PFSK-1 (cell line): ENCODE measurements at regions not wholly inside any gene's neighbourhood (a gene's known extent, or its start where the extent isn't known, plus 50 kb on each side); places are given as distances from the start of the nearest gene placed in this dataset.

Experiments used
- FOXP2 ChIP-seq: optimal IDR thresholded peaks from 2 replicates; pipeline ENCODE3; 2011; ENCODE audit warnings: borderline replicate concordance, control low read depth, inconsistent platforms; ENCODE audit not compliant: insufficient read depth; ENCODE audit errors: extremely low read length, extremely low read depth
- POLR2AphosphoS5 ChIP-seq: IDR thresholded peaks from 2 replicates; pipeline ENCODE4 v1.6.1; 2012; ENCODE audit warnings: low read depth, mild to moderate bottlenecking, control low read depth, low read length, moderate library complexity
- SIN3A ChIP-seq: IDR thresholded peaks from 2 replicates; pipeline ENCODE4 v1.6.1; 2012; ENCODE audit warnings: mild to moderate bottlenecking, low read length, moderate library complexity, borderline replicate concordance; ENCODE audit not compliant: insufficient read depth
- TAF1 ChIP-seq: IDR thresholded peaks from 2 replicates; pipeline ENCODE4 v1.6.1; 2012; ENCODE audit warnings: low read length, control low read depth, borderline replicate concordance; ENCODE audit not compliant: insufficient read depth
- TF ChIP-seq, protein P1 (sequence below), 2 experiments: IDR thresholded peaks; 2 replicates each; pipeline versions ENCODE4 v1.6.1 to v1.8.0; 2011 to 2012; ENCODE audit warnings: low read depth in 2 of 2, low read length in 2 of 2, control low read depth in 1 of 2, inconsistent platforms in 1 of 2, mild to moderate bottlenecking in 1 of 2, moderate library complexity in 1 of 2; ENCODE audit not compliant: insufficient read depth in 1 of 2

DNA sequence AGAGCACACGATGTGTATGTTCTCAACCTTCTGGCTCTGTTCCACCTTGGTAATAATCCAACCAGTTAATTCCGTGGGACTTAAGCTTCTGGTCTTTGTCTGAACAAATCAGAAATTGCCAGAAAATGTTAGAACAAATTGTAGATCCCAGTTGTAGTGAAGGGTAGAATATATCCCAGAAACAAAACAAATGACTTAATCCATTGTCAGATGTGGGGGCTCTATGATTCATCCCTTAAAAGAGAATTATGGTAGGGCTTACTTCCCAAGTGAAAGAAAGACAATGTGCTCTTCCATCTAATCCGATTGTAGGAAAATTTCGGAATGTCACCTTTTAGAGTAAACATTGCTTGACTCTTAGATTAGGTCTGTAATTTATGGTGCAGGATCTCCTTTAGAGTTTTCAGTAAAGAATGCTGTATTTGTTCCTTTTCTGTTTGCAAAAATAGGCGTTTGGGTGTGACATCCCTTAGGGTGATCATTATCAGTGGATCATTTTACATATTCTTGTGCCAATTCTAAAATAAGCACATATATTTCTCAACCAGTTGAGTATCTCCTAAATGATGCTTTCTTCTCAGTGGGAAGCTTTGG, 234.5 kb upstream of the ZNF217 start:
- 0 out of 2 replicates have a peak, but pooled peaks have one; percentile 27 for TF ChIP-seq TAF1
- no peak; the same call in 1 of the 2 replicates for TF ChIP-seq POLR2AphosphoS5
- no peak for TF ChIP-seq FOXP2
- TF ChIP-seq SIN3A = peak; percentile 56; the same call in 1 of the 2 replicates
- TF ChIP-seq, protein P1, sequence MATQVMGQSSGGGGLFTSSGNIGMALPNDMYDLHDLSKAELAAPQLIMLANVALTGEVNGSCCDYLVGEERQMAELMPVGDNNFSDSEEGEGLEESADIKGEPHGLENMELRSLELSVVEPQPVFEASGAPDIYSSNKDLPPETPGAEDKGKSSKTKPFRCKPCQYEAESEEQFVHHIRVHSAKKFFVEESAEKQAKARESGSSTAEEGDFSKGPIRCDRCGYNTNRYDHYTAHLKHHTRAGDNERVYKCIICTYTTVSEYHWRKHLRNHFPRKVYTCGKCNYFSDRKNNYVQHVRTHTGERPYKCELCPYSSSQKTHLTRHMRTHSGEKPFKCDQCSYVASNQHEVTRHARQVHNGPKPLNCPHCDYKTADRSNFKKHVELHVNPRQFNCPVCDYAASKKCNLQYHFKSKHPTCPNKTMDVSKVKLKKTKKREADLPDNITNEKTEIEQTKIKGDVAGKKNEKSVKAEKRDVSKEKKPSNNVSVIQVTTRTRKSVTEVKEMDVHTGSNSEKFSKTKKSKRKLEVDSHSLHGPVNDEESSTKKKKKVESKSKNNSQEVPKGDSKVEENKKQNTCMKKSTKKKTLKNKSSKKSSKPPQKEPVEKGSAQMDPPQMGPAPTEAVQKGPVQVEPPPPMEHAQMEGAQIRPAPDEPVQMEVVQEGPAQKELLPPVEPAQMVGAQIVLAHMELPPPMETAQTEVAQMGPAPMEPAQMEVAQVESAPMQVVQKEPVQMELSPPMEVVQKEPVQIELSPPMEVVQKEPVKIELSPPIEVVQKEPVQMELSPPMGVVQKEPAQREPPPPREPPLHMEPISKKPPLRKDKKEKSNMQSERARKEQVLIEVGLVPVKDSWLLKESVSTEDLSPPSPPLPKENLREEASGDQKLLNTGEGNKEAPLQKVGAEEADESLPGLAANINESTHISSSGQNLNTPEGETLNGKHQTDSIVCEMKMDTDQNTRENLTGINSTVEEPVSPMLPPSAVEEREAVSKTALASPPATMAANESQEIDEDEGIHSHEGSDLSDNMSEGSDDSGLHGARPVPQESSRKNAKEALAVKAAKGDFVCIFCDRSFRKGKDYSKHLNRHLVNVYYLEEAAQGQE (IDR thresholded peaks at IDR 0.05; ENCODE audit: insufficient read depth in 1 of 2, low read depth in 2 of 2, low read length in 2 of 2) = peak in 1 of 2 experiments; percentile 48; a peak in 1 of 4 replicates

DNA sequence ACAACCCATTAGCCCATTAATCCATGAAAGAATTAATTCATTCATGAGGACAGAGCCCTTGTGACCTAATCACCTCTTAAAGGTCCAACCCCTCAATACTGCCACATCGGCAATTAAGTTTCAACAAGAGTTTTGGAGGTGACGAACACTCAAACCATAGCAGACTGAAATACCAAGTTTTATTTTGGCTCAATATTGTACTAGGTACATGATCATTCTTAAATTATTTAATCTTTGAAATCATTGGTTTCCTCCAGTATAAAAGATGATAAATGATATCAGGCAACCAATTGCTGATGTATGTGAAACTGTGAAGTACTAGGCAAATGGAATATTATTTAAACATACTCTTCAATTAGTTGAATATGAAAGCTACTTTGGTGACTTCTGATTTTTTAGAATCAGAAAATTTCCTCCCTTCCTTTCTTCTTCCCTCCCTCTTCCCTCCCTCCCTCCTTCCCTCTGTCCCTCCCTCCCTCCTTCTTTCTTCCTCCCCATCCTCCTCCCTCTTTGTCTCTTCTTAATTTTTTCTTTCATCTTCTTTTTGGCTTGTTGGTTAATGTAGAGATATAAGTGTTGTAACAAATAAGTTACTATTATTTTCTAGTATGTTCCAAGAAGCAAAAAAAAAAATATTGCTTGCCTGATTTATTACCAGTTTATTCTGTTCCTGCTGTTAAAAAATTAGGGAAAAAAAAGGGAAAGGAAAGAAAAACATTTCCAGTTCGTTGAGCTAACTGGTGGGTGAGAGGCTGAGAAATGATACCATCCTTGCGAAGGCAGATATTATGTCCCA, 233.9 kb upstream of the ZNF217 start:
- TF ChIP-seq, protein P1 (IDR thresholded peaks at IDR 0.05; ENCODE audit: insufficient read depth in 1 of 2, low read depth in 2 of 2, low read length in 2 of 2) = no peak

GRCh38 chr20:53826597-53827291, 233.1 kb upstream of the ZNF217 start:
- TF ChIP-seq FOXP2 (no peak), POLR2AphosphoS5 (peak; percentile 95), TAF1 (0 out of 2 replicates have a peak, but pooled peaks have one; percentile 25)

DNA sequence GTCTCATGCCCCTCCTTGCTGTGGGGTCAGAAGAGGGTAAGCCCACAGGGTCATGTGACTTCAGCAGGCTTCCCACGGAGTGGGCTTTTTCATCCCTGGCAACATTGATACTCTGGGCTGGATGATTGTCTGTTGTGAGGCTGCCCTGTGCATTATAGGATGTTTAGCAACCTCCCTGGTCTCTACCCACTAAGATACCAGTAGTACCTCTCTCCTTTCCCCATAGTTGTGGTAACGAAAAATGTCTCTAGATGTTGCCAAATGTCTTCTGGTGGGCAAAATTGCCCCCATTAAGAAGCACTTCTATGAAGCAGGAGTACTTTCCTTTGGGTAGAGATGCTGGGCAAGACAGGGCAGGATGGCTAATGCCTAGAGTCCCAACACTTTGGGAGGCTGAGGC, 232.5 kb upstream of the ZNF217 start:
- TF ChIP-seq, protein P1 (IDR thresholded peaks at IDR 0.05; ENCODE audit: insufficient read depth in 1 of 2, low read depth in 2 of 2, low read length in 2 of 2) = no peak
- TF ChIP-seq TAF1 = no peak
- no peak for TF ChIP-seq SIN3A
- TF ChIP-seq FOXP2 = no peak
- TF ChIP-seq POLR2AphosphoS5 = no peak

DNA sequence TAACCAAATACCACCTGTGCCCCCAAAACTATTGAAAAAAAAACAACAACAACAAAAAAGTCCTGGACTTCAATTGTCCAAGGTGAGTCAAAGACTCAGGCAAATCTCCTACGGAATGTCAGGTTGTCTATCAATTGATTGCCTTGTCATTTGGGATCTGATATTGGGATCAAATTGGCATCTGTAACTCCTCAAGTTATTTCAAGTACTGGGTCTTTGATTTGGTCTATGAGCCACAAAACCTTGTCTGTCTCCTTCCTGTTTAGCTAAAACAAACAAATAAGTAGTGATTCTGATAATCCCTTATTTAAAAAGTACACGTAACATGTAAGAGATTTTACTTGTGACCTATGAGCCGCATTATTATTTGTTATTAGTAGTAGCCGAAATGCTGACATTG, 231.6 kb upstream of the ZNF217 start:
- no peak for TF ChIP-seq SIN3A
- TF ChIP-seq, protein P1 (IDR thresholded peaks at IDR 0.05; ENCODE audit: insufficient read depth in 1 of 2, low read depth in 2 of 2, low read length in 2 of 2) = no peak
- no peak for TF ChIP-seq POLR2AphosphoS5
- TF ChIP-seq FOXP2 = no peak
- TF ChIP-seq TAF1 = no peak
